CD4-positive, alpha-beta T cell (primary cell): ENCODE measurements at regions not wholly inside any gene's neighbourhood (a gene's known extent, or its start where the extent isn't known, plus 50 kb on each side); places are given as distances from the start of the nearest gene placed in this dataset.

Source experiments
- ATAC-seq: fragments of 200-7000 bp; cut with Tn5 transposase; one replicate; pipeline ENCODE4 v1.10.0; 2022; ENCODE audit warnings: mild to moderate bottlenecking; ENCODE audit not compliant: poor library complexity
- CTCF ChIA-PET: fragments of 350-600 bp; sonication (Branson Sonifier 250); formaldehyde crosslinking; loops from one replicate; lab custom pipeline; 2021; ENCODE audit warnings: antibody characterized with exemption, inconsistent platforms; lab: Charles Lee
- POLR2A ChIA-PET: fragments of 350-600 bp; sonication (Branson Sonifier 250); formaldehyde crosslinking; loops from one replicate; lab custom pipeline; 2021; ENCODE audit warnings: antibody characterized with exemption, inconsistent platforms; lab: Charles Lee
- DNase-seq, 14 experiments: peaks; one replicate each; pipeline ENCODE4 v3.0.0-alpha.2; 2013 to 2020; ENCODE audit warnings: mixed read lengths in 2 of 14
- H3K27ac ChIP-seq, 2 donors: one replicate each; pipeline versions ENCODE4 v1.5.1 to v1.7.0; 2013; ENCODE audit warnings: low read length in 2 of 2, low read depth in 1 of 2, mild to moderate bottlenecking in 1 of 2
- H3K27me3 ChIP-seq, 2 experiments: 1 replicate in 1 of 2; 2 replicates in 1 of 2; pipeline versions ENCODE4 v1.6.1 to v1.7.0; 2013; ENCODE audit warnings: low read length in 2 of 2, control low read depth in 1 of 2, mild to moderate bottlenecking in 1 of 2, moderate library complexity in 1 of 2; ENCODE audit not compliant: insufficient read depth in 2 of 2, control insufficient read depth in 1 of 2
- H3K36me3 ChIP-seq: one replicate; pipeline ENCODE4 v1.6.1; 2013; ENCODE audit warnings: low read length, control low read depth; ENCODE audit not compliant: insufficient read depth
- H3K4me1 ChIP-seq: one replicate; pipeline ENCODE4 v1.6.1; 2013; ENCODE audit warnings: low read length, control low read depth; ENCODE audit not compliant: insufficient read depth
- H3K4me3 ChIP-seq: one replicate; pipeline ENCODE4 v1.5.1; 2013; ENCODE audit warnings: mild to moderate bottlenecking, low read length, moderate library complexity
- H3K9me3 ChIP-seq, 2 experiments: 1 replicate in 1 of 2; 2 replicates in 1 of 2; pipeline versions ENCODE4 v1.6.1 to v1.7.0; 2013; ENCODE audit warnings: low read length in 2 of 2, mild to moderate bottlenecking in 2 of 2, control low read depth in 1 of 2, moderate library complexity in 1 of 2; ENCODE audit not compliant: control insufficient read depth in 1 of 2, insufficient read depth in 1 of 2
- H3K27ac Mint-ChIP-seq: one replicate; pipeline ENCODE4 v1.8.0; 2020; ENCODE audit warnings: mixed read lengths
- H3K27me3 Mint-ChIP-seq: one replicate; pipeline ENCODE4 v1.8.0; 2021; ENCODE audit warnings: mixed read lengths
- H3K36me3 Mint-ChIP-seq: one replicate; pipeline ENCODE4 v1.8.0; 2021; ENCODE audit warnings: low read depth, mixed read lengths
- H3K4me1 Mint-ChIP-seq: one replicate; pipeline ENCODE4 v1.8.0; 2021; ENCODE audit warnings: low read depth, mixed read lengths
- H3K4me3 Mint-ChIP-seq: one replicate; pipeline ENCODE4 v1.8.0; 2020; ENCODE audit warnings: mild to moderate bottlenecking, mixed read lengths
- H3K9me3 Mint-ChIP-seq: one replicate; pipeline ENCODE4 v1.8.0; 2020; ENCODE audit warnings: mixed read lengths
- intact Hi-C, 2 experiments: fragments of 100-400 bp; cut with DNase I in 1 of 2; cut with micrococcal nuclease in 1 of 2; formaldehyde crosslinking; loops; one replicate each; pipeline versions ENCODE4 v1.15.1 to v1.9.0; 2023 to 2025; cut with DNase I, micrococcal nuclease
- TF ChIP-seq, protein P1 (sequence below): fragments of 200-600 bp; IDR thresholded peaks from one replicate; pipeline ENCODE4 v1.8.0; 2022; ENCODE audit warnings: antibody characterized with exemption, mild to moderate bottlenecking

DNA sequence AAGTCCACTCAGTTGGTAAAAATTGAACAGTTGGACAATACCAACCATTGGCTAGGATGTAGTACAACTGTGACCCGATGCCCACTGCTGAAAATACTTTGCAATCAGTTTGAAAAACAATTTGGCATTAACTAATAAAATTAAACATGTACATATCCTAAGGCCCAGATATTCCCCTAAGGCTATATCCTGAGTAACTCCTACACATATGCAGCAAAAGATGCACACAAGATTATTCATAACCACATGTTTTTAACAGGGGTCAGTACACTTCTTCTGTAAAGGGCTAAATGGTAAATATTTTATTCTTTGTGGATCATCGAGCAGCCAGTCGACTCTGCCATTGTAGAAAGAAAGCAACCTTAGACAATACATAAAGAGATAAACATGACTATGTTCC, 116.3 kb downstream of the MEX3B start:
- Histone ChIP-seq H3K27me3 (no peaks in the 10 kb centered on the region), H3K4me1 (no peaks in the 10 kb centered on the region), H3K27ac (no peak overlapping the region), H3K36me3 (no peaks in the 10 kb centered on the region), H3K9me3 (no peaks in the 10 kb centered on the region), H3K4me3 (no peak overlapping the region)
- TF ChIP-seq, protein P1, sequence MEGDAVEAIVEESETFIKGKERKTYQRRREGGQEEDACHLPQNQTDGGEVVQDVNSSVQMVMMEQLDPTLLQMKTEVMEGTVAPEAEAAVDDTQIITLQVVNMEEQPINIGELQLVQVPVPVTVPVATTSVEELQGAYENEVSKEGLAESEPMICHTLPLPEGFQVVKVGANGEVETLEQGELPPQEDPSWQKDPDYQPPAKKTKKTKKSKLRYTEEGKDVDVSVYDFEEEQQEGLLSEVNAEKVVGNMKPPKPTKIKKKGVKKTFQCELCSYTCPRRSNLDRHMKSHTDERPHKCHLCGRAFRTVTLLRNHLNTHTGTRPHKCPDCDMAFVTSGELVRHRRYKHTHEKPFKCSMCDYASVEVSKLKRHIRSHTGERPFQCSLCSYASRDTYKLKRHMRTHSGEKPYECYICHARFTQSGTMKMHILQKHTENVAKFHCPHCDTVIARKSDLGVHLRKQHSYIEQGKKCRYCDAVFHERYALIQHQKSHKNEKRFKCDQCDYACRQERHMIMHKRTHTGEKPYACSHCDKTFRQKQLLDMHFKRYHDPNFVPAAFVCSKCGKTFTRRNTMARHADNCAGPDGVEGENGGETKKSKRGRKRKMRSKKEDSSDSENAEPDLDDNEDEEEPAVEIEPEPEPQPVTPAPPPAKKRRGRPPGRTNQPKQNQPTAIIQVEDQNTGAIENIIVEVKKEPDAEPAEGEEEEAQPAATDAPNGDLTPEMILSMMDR: no peak
- no peak overlapping the region for H3K27ac Mint-ChIP-seq
- no peak for DNase-seq
- no peaks in the 10 kb centered on the region for H3K27me3 Mint-ChIP-seq
- CTCF ChIA-PET: no interaction called here
- H3K4me3 Mint-ChIP-seq: no peak overlapping the region
- no peaks in the 10 kb centered on the region for H3K9me3 Mint-ChIP-seq
- H3K36me3 Mint-ChIP-seq: no peaks in the 10 kb centered on the region
- intact Hi-C loops: no loop called here
- POLR2A ChIA-PET: no interaction called here
- no peaks in the 10 kb centered on the region for H3K4me1 Mint-ChIP-seq
- no peak for ATAC-seq

DNA sequence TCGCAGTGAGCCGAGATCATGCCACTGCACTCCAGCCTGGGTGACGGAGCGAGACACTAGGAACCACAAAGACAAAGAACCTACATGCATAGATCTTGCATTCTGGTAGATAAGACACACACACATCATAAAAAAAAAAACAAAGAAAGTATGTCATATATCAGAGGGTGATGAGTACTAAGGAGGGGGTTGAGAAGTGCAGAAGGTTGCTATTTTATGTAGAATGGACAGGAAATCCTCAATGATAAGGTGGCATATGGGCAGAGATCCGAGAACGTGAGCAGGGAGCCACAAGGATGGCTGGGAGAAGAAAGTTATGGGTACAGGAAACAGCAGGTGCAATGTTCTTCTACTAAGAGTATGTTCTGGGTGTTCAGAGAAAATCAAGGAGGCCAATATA, 118.8 kb downstream of the MEX3B start:
- H3K4me1 Mint-ChIP-seq: no peaks in the 10 kb centered on the region
- H3K27me3 Mint-ChIP-seq: no peaks in the 10 kb centered on the region
- H3K9me3 ChIP-seq: no peaks in the 10 kb centered on the region
- no peaks in the 10 kb centered on the region for H3K4me1 ChIP-seq
- ChIA-PET CTCF (no interaction called here), POLR2A (no interaction called here)
- TF ChIP-seq, protein P1: no peak
- no peak overlapping the region for H3K4me3 Mint-ChIP-seq
- no peak for ATAC-seq
- H3K4me3 ChIP-seq: no peak overlapping the region
- H3K36me3 Mint-ChIP-seq: no peaks in the 10 kb centered on the region
- no peak overlapping the region for H3K27ac ChIP-seq
- intact Hi-C loops: no loop called here
- H3K9me3 Mint-ChIP-seq: no peaks in the 10 kb centered on the region
- no peak for DNase-seq
- no peak overlapping the region for H3K27ac Mint-ChIP-seq
- H3K36me3 ChIP-seq: no peaks in the 10 kb centered on the region
- no peaks in the 10 kb centered on the region for H3K27me3 ChIP-seq

DNA sequence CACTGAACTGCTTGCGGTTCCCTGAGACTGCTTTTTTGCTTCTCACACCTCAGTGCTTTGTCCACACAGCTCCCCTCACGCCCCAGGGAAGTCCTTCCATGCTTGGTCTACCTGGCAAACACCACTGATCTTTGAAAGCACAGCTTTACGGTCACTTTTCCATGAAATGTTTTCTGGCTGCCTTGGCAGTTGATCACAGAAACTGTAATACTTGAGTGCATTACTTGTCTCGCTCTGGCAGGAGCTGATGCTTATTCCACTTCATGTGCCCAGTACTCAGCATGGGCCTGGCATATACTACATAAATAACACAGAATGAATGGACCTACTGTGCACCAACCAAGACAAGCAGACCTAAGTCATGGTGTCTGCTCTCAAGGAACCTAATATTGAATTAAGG, 121.1 kb downstream of the MEX3B start:
- POLR2A ChIA-PET: no interaction called here
- intact Hi-C loops: no loop called here

More for the DNA sequence above, 121.1 kb downstream of the MEX3B start:
- CTCF ChIA-PET: no interaction called here
- H3K4me3 Mint-ChIP-seq: no peak overlapping the region
- Histone ChIP-seq H3K4me3 (no peak overlapping the region), H3K36me3 (no peaks in the 10 kb centered on the region), H3K9me3 (peaks cover 0 to 12% of the 10 kb centered on the region in 2 experiments), H3K4me1 (no peaks in the 10 kb centered on the region), H3K27ac (no peak overlapping the region), H3K27me3 (no peaks in the 10 kb centered on the region)
- H3K36me3 Mint-ChIP-seq: peaks cover 13% of the 10 kb centered on the region
- no peaks in the 10 kb centered on the region for H3K9me3 Mint-ChIP-seq
- TF ChIP-seq, protein P1: no peak
- H3K27me3 Mint-ChIP-seq: peaks cover 4% of the 10 kb centered on the region
- DNase-seq (no peak), ATAC-seq (no peak)
- H3K27ac Mint-ChIP-seq: no peak overlapping the region
- no peaks in the 10 kb centered on the region for H3K4me1 Mint-ChIP-seq
